ENCODE measurements at regions not wholly inside any gene's neighbourhood (a gene's known extent, or its start where the extent isn't known, plus 50 kb on each side); places are given as distances from the start of the nearest gene placed in this dataset.
"Not testable (repeated sequence)": the region's sequence is repeated elsewhere in the genome, so short reads cannot be mapped to it uniquely, and the experiment has no call there.

DNA sequence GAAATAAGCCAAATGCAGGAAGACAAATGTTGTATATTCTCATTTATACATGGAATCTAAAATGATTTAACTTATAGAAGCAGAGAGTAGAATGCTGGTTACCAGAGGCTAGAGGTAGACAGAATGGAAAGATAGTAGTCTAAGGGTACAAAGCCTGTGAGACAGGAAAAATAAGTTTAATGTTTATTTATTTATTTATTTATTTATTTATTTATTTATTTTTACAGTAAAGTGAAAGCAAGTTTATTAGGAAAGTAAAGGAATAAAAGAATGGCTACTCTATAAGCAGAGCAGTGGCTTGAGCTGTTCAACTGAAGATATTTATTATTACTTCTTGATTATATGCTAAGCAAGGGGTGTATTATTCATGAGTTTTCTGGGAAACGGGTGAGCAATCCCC lies 203.2 kb downstream of the LAS1L start:
- no peak for DNase-seq

GRCh38 chrX:65300104-65300809 lies 234.3 kb downstream of the LAS1L start:
- no peak for DNase-seq

DNA sequence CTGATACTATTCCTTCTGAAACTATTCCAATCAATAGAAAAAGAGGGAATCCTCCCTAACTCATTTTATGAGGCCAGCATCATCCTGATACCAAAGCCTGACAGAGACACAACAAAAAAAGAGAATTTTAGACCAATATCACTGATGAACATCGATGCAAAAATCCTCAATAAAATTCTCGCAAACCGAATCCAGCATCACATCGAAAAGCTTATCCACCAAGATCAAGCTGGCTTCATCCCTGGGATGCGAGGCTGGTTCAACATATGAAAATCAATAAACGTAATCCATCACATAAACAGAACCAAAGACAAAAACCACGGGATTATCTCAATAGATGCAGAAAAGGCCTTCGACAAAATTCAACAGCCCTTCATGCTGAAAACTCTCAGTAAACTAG lies 251.7 kb downstream of the LAS1L start:
- DNase-seq: not testable (repeated sequence)

GRCh38 chrX:65273152-65273551 lies 261.4 kb downstream of the LAS1L start:
- no peak for DNase-seq

- no peak for DNase-seq
Observed at GRCh38 chrX:65266482-65266881, 268.1 kb downstream of the LAS1L start.

- DNase-seq: no peak
Observed at GRCh38 chrX:65253817-65254216, 277.6 kb upstream of the ZC4H2 start.

DNA sequence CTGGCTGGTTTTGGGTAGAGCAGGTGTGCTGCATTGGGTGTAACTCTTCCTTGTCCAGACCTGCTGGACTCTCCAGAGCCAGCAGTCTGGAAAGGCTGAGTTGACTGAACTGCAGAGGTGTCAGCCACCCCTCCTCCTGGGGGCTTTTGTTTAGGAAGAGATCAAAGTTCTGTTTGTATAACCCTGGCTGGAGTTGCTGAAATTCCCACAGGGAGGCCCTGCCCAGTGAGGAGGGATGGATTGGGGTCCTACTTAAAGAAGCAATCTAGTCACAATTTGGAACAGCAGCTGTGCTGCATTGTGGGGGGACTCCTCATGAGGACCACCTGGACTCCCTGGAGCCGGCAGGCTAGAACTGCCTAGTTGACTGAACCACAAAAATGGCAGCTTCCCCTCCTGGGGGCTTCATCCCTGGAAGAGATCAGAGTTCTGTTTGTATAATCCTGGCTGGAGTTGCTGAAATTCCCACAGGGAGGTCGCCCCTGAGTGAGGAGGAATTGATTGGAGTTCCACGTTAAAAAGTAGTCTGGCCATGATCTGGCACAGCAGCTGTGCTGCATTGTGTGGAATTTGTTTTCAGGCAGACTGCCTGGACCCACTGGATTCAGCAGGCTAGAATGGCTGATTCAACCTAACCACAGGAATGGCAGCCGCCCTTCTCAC lies 264.9 kb upstream of the ZC4H2 start:
- no peak for DNase-seq

- no peak for DNase-seq
Observed at GRCh38 chrX:65203545-65203944, 227.3 kb upstream of the ZC4H2 start.

GRCh38 chrX:65196758-65197360 lies 220.6 kb upstream of the ZC4H2 start:
- DNase-seq: no peak

GRCh38 chrX:65195621-65196020 lies 219.4 kb upstream of the ZC4H2 start:
- DNase-seq: no peak

DNA sequence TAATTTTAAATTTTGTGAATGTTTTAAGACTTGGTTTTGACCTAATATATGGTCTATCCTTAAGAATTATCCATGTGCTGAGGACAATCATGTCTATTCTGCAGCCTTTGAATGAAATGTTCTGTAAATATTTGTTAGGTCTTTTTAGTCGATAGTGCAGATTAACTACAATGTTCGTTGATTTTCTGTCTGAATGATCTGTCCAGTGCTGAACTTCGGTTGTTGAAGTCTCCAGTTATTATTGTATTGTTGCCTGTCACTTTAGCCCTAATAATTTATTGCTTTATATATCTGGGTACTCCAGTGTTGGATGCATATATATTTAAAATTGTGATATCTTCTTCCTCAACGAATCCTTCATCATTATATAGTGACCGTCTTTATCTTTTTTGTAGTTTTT lies 218.3 kb upstream of the ZC4H2 start:
- DNase-seq: no peak

DNA sequence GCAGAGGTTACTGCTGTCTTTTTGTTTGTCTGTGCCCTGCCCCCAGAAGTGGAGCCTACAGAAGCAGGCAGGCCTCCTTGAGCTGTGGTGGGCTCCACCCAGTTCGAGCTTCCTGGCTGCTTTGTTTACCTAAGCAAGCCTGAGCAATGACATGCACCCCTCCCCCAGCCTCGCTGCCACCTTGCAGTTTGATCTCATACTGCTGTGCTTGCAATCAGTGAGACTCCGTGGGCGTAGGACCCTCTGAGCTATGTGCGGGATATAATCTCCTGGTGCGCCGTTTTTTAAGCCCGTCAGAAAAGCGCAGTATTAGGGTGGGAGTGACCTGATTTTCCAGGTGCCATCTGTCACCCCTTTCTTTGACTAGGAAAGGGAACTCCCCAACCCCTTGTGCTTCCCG lies 187.1 kb upstream of the ZC4H2 start:
- DNase-seq: not testable (repeated sequence)

- no peak for DNase-seq
Observed at GRCh38 chrX:65148232-65148631, 172.0 kb upstream of the ZC4H2 start.

DNA sequence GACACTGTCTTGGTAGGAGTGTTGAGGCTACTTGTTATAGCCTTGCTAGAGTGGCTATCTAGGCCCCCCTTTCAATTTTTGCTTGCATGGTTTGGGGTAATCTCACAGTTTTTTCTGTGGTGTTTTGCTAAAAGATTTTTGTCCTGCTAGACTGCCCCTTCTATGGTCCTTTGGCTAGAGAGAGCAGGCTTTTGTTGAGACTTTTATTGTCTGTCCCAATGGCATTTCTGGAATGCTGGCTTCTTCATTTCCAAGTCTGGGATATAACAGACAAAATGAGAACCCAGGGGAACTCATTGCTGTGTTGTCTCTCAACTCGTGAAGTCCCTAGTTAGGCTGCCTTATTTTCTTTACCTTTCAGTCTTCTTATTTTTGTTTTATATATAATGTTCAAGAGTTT lies 160.2 kb upstream of the ZC4H2 start:
- DNase-seq: no peak

GRCh38 chrX:65127842-65128241 lies 151.6 kb upstream of the ZC4H2 start:
- DNase-seq: no peak

GRCh38 chrX:65098851-65099250 lies 122.6 kb upstream of the ZC4H2 start:
- DNase-seq: no peak

DNA sequence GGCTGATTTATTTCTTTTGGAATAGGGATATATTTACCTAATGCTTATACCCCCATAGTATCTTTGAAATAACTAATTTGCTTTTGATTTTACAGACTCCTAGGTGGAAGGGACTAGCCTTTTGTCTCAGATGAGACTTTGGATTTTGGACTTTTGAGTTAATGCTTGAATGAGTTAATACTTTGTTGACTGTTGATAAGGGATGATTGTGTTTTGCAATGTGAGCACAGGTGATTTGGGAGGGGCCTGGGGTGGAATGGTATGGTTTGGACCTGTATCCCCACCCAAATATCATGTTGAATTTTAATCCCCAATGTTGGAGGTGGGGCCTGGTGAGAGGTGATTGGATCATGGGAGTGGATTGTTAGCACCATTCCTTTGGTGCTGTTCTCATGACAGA lies 117.4 kb upstream of the ZC4H2 start:
- no peak for DNase-seq

DNA sequence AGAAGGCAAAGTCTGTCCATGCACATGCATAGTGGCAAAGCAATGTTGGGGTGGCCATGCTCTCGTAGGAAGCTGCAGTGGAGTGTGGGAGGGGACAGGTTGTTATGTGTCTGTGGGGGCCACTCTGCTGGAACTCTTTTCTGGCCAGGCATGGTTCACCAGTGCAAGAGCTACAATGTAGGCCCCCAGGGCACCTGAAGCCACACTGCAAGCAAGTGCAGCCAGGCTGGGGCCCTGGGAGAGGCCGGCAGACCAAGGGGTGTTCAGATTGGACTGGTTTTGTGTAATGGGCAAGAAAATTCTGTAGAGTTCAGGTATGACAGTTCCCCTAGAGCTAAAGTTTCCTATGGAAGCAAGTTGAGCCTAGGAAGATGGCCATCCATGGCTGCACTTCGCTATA lies 97.0 kb upstream of the ZC4H2 start:
- no peak for DNase-seq

DNA sequence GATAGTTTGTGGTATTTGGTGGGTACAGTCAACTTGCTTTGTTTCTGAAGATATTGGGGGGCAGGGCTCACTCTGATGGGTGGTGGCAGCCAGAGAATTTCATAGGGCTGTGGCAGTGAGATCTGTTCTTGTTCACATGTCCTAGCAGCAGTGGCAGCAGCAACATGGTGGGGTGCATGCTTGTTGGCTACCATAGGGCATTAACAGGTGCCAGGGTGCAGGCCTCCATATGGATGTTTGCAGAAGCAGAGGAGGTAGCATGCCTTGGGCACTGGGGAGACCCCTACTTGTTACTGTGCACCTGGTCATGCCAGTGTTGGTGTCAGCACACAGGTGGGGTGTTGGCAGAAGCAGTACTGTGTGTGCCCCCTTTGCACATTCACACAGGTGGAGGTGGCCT lies 96.3 kb upstream of the ZC4H2 start:
- no peak for DNase-seq

GRCh38 chrX:65058626-65059025 lies 82.4 kb upstream of the ZC4H2 start:
- not testable (repeated sequence) for DNase-seq

DNA sequence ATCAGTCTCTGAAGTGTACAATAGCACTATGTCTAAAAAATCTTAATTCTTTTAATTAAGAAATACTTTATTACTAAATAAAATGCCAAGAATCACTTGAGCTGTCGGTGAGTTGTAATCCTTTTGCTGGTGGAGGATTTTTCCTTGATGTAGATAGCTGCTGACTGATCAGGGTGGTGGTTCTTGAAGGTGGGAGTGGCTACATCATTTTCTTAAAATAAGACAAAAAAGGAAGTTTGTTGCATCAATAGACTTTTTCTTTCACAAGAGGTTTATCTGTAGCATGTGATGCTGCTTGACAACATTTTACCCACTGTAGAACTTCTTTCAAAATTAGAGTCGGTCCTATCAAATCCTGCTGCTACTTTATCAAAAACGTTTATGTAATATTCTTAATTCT lies 68.8 kb upstream of the ZC4H2 start:
- no peak for DNase-seq

DNA sequence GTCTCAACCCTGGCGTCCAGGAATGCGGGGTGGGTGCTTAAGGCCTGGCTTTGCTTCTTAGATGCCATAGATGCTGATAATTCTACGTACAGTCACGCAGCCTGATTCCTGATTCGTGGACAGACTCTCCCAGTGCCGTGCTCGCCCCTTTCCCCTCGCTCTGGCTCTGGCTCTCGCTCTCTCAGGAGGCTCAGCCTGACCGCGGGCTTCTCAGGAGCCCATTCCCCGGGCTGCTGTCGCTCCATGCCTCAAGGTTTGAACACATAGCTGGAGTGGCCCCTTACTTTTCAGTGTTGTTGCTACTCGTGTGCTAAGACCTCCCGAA lies 59.2 kb upstream of the ZC4H2 start:
- DNase-seq: no peak

DNA sequence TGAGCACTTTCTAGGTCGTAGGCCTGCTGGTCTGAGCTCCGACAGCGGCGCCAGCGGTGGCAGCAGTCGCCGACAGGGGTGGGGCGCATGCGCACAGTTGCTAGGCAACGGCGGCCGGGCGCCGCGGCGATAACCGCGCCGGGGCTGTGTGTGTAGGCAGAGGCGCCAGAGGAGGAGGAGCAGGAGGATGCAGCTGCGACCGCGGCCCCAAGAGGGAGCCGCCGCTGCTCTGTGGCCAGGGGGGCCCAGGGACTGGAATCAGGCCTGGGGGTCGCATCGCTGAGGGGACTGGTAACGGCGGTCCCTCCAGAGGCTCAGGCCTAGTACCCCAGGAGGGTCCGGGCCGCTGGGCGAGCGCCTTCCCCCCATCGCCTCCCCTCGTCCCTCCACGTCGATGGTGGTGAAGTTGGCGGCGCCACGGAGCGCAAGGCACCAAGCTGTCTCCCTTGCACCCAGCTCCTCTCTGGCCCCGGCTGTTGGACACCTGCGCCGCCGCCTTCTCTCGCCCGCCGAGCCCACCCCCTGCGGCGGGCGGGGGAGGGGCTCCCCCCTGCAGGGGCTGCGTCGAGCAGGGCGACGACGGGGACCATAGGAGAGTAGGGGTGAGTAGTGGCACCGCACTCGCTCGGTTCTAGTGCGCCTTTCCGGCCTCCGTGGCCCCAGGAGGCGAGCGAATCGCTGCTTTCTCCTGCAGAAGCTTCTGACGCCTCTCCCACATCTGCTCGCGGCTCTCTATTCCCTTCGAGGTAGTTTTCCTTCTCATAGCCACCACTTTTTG lies 58.6 kb upstream of the ZC4H2 start, which contains the start of gene ZC3H12B:
TSS of gene ZC3H12B (plus strand) at position 159 of the 778 bp plus-strand sequence.
- peak; percentile 0 for DNase-seq

DNA sequence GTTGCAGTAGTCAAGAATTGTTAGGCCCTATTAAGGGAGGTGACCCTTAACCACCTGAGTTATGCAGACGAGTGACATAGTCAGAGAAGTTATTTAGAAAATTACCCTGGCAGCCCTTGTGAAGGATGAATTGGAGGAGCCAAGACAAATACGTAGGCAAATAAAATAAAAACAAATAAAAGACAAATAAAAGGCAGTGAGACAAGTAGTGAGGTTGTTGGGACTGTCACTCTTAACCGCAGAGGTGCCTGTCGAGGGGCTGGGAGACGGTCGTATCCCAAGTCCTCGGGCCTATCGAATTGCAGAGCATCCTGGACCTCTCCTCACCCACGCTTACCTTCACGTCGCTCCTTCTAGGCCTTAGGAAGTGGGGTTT lies 58.0 kb upstream of the ZC4H2 start:
- DNase-seq: no peak

Data from NCI-H2171 (cell line).